HuH-7 (cell line): ENCODE measurements at regions not wholly inside any gene's neighbourhood (a gene's known extent, or its start where the extent isn't known, plus 50 kb on each side); places are given as distances from the start of the nearest gene placed in this dataset.
A peak's percentile ranks its signal among the peaks of the same experiment; 100 is the strongest.
"Not testable (repeated sequence)": the region's sequence is repeated elsewhere in the genome, so short reads cannot be mapped to it uniquely, and the experiment has no call there.

Source experiments
- DNase-seq: peaks from one replicate; pipeline ENCODE4 v3.0.0; 2011; ENCODE audit warnings: low spot score

DNA sequence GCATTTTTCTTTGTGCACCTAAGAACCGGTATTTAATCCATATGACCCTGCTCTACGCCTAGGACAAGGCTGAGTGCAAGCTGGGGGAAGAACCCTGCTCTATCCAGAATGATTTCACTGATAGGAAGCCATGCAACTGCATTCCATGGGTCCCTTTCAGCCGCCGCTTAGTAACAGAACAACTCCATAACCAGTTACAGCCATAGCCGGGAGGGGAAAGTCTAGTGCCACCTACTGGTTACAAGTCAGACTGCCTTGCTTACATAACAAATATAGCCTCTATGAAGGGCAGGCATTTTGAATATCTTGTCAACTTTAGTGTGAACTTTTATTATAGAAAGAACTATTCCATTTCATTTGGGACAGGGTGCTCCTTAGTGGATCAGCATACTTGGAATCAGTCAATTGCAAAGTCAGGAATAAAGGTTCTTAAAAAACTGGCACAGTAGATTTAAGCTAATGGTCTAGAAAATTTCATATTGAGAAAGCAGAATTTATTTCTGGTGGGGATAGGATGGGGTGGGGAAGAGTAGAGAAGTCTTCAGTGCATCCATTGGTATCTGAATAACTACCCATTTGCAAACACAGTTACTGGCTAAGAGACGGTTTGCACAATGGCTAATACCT is 521.7 kb downstream of the ADRA2A start:
- peak; percentile 46 for DNase-seq

DNA sequence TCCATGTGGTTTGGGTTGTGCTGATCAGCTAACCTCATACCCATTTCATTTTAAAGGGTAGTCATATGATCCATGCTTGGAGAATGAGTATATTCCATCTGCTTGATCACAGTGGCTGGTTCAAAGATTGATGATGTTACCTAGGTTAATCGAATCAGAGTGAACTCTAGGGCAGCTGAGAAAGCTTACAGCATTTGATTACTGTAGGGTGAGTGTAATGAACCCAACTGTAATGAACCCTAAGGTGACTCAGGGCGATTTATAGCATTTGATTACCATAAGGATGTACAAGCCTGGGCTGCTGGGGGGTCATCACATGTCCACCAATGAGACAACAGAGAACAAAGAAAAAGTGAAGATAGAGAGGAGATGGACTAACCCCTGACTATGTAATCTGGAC is 523.1 kb downstream of the ADRA2A start:
- no peak for DNase-seq

DNA sequence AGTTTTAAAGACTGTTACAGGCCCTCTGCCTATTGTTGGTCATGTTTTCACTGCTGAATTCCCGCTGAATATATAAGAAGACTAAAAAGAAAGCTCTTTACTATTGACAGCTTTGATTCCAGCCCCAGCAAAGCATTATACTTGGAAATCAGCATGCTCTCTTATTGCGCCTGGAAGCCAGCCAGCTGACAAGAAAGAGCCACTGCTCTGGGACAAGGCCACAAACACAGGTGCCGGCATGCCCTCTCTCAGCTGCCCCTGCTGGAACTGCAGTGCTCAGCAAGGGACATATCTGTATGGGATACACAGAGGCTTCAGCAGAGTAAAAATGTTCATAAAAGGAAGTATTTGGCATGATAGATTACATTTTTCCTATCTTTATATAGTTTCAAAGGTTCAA is 523.9 kb downstream of the ADRA2A start:
- no peak for DNase-seq

DNA sequence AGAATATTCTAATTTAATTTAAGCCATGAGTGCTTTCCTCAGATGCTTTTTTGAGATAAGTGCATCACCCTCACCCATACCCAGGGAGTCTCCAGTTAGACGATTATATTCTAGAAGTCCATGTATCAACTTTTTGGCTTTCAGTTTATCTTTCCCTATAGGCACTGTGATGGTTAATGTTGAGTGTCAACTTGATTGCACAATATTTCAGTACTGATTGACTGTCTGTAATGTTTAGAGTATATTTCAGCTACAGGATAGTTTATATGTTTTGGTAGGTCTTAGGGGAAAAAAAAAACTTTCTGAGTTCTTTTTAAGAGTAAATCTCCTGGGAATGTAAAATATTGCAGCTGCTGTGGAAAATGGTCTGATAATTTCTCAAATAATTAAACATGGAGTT is 535.4 kb downstream of the ADRA2A start:
- DNase-seq, result no peak

DNA sequence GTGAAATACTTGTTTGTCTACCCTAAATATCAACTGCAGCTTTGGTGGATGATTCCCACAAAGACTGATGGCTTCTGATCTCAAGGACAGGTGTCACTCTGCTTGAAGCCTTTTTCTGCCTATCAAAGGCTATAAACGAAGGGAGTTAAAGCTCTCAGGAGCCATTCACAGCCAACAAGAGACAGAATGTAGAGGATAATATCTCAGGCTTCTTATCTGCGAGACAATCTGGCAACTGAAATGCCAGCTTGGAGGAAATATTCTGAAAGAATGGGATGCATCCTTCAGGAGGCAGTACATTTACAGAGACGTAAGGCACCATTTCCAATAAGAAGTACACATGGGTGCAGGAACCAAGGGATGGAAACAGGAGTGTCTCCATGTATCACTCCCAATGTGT is 549.4 kb downstream of the GPAM start:
- DNase-seq, result no peak

DNA sequence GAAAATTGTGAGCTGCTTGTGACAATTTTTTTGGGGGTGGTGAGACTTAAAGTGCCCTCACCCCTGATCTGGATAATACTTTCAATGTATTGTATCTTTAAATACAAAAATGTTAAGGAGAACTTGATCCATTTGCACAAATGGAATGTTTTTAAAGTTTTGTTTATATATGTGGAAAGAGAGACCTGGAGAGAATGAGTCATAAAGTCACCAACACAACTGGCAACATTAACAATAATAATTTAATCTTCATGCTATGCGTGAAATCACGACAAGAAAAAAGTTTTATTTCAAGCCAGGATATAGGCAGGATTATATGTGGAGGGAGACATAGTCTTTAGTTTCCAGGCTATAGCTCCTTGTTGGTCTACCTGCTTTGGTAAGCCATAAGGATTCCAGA is 537.5 kb downstream of the GPAM start:
- DNase-seq, result no peak

DNA sequence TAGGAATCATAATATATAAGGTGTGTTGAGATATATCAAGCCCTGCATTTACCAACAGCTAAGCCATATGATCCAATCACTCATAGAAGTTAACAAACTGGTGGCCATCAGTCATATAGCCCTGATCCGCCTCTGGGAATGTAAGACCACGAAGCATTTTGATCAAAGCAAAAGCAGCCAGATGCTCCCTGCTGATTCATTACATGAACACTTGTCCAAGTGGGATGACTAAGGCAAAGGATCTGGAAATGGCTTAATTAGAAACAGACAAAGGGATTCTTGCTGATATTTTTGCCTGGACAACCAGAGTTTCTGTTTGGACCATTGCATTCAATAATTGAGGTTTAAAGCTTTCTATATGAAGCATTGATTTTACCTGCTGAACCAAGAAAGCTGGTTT is 535.5 kb downstream of the GPAM start:
- DNase-seq, result no peak

DNA sequence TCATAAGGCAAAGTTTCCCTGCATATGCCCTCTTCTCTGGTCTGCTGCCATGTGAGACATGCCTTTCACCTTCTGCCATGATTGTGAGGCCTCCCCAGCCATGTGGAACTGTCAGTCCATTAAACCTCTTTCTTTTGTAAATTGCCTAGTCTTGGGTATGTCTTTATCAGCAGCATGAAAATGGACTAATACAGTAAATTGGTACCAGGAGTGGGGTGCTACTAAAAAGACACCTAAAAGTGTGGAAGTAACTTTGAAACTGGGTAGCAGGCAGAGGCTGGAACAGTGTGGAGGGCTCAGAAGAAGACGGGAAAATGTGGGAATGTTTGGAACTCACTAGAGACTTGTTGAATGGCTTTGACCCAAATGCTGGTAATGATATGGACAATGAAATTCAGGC is 534.5 kb downstream of the GPAM start:
- DNase-seq, result not testable (repeated sequence)

DNA sequence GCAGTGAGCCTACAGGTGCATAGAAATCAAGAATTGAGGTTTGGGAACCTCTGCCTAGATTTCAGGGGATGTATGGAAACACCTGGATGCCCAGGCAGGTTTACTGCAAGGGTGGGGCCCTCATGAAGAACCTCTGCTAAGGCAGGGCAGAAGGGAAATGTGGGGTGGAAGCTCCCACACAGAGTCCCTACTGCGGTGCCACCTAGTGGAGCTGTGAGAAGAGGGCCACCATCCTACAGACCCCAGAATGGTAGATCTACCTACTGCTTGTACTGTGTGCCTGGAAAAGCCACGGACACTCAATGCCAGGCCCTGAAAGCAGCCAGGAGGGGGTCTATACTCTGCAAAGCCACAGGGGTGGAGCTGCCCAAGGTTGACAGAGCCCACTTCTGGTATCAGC is 533.5 kb downstream of the GPAM start:
- DNase-seq, result no peak

DNA sequence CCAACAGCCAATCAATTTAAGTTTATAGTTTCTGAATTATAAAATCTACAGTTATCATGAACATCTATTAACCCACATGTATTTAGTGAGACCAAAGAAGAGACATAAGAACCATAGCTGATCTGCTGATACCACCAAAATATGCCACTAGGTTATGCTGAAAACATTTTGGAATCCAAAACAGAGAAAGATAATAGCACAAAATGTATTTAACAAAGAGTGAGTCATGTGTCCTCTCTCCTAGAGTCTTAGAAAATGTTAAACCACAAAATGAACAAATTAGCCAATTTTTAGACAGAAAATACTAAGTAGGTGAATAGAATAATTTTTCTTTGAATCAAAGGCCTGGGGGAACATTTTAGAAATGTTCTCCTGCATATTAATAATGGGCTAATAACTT is 527.5 kb downstream of the GPAM start:
- DNase-seq, result no peak

DNA sequence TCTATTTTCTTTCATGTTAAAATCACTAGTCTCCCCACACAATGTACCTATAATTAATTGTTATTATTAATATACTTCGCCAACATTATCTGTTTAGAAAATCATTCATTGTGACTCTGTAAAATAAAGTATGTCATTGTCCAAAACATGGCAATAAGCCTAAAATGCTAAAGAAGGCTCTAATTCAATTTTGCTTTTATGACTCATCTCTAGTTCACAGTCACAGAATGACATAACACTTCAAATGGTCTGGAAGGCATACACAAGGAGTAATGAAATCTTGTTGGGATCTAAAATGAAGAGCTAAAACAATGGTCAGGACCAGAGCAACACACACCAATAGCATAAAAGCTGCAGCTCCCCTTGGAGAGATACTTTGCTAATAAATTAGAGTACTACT is 505.8 kb downstream of the GPAM start:
- DNase-seq, result no peak

DNA sequence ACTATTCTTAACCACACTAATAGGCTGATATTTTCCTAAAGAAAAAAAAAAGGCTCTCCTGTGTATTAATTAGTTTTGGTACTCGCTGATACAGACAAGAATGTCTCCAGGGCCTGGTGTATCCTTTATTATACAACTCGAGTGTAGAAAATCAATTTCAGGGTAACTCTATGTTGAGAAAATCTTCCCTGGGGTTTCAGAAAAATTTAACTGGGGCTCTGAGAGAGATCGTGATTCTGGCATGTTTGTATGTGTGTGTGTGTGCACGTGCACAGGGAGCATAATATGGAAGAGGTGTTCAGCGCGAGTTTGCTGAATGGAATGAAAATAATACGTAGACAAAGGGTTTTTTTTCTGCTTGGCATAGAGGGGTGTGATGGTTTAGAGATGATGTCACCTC is 496.8 kb downstream of the GPAM start:
- DNase-seq, result no peak

DNA sequence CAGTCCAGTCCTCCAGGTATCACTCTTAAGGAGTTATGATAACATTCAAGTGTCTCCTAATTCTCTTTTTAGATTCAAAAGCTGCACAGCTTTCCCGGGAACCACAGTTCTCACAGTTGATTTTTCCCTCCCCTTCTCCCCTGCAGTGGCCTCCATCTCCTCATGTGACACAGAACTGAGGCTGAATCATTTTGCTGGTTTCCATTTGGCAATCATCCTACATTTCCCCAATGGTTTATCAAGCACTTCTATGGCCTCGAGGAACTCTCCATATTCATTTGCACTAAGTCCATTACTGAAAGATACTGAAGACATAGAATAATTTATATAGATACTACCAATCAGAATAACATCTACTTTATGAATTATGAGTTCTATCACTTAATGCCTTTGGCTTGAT is 484.9 kb downstream of the GPAM start:
- no peak for DNase-seq

DNA sequence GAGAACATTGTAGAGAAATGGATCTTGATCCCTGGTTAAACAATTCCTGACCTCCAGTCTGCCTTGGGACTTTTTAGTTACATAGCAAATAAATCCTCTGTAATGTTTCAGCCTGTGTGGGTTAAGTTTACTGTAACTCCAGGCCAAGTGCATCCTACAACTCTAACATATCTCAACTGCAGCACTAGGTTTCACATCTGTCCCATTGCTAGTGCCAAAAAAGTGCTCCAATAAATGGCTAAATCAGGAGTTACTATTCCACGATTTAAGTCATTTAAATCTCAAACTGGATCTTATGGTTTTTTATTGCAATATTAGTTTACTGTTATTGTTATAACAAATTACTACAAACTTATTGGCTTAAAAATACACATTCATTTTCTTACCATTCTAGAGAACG is 479.6 kb downstream of the GPAM start:
- DNase-seq, result no peak

DNA sequence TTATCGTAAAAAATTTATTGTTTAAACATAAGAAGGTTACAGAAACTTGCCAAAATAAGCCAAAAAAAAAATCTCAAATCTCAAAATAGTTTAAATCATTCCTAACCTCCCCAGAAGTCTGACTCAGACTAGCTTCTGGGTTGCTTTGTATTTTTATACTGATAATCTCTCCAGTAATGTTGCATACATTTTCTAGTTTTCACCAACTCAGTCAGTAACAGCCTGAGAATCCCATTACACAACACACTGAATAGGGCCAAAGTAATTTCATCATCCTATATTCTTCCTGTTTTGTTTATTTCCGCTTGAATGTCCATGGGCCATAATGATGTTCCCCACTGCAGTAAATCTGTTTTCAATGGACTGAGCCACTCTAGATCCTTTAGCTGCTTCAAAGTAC is 478.5 kb downstream of the GPAM start:
- no peak for DNase-seq

DNA sequence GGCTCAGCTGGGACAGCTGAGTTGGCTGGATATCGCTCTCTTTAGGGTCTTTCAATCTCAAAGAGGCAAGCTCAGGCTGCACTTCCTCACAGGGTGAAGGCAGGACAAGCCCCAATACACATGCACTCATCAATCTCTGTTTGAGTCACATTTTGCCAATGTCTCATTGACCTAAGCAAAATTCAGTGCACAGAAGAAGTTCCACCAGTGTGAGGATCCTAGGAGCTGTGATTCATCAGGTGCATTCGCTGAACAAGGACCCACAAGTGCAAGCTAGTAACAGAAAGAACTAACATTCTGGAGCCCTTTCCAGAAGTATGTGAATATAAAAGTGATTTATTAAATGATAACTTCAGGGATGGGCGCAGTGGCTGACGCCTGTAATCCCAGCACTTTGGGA is 477.2 kb downstream of the GPAM start:
- no peak for DNase-seq

DNA sequence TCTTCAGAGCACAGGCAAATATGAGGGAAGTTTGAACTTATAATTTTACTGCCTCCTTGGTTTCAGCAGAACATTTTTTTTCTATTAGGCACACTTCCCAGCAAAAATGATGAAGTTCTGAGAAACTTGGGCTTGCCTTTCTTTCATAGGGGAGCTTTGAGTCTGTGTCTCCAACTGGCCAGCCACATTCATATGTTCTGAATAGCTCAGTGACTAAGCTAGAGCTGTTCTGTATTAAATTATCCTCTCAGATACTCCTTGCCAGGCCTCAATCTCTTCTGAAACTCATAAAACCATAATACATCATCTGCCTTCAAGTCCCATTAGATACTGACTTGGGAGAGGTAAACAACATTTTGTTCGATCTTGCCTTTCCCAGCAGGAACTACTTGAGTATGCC is 476.5 kb downstream of the GPAM start:
- no peak for DNase-seq

DNA sequence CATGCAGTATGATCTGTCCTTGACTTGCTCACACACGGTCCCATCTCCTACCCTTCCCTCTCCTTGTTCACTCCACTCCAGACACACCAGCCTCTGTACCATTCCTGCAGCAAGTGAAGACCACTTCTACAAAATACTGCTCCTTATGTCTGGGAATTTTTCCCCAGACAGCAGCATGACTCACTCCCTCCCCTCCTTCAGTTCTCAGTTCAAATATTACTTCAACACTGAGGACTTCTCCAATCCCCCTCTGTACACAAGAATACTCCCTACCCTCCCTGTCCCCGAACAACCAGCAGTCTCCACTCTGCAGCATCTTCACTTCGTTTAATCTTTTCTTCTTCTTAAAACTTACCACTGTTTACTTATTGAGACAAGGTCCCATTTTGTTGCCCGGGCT is 474.0 kb downstream of the GPAM start:
- DNase-seq, result no peak

DNA sequence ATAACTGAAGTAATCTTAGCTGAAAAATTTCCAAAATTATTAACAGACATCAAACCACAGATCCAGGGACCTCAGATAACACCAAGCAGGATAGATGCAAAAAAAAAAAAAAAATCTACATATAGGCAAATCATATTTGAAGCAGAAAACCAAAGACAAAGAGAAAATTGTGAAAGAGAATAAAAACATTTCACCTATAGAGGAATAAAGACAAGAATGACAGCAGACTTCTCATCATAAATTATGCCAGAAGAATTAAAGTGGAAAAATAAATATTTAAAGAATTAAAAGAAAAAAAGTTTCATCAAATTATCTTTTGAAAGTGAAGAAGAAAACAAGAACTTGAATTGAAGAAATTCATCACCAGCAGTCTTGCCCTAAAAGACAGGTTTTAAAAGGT is 467.5 kb downstream of the GPAM start:
- DNase-seq, result no peak

DNA sequence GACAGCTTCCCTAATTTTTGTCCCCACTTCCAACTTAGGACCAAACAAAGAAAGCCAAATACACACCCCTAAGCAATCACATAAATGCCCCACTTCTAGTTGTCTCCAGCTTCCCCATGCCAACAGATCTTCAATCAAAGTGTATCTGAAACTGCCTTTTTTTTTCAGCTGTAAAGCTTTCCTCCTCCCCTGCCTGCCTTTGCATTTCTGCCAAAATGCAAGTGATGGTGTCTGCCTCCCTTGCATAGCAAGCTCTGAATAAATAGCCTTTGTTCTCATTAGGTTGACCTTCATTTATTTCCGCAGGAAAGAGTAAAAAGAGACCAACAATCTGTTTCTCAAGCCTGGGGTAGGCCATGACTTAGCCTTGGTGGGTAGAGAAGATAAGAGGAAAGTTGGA is 459.4 kb downstream of the GPAM start:
- no peak for DNase-seq

DNA sequence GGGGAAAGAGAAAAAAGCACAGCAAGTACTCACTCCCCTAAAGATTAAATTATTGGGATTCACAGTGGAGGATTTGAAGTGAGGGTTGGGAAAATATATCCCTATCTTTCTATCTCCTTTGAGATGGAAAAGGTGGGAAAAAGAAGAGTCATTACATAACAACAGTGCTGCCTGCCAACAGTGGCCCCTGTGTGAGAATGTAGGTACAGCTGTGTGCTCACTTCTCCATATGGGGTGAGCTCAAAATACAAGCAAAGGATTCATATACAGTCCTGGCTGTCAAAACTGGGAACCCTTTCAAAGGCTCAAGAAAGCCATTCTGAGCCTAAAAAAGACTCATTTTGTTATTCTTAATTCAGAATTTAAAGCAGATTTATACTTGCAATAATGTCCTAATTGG is 458.5 kb downstream of the GPAM start:
- DNase-seq, result no peak

DNA sequence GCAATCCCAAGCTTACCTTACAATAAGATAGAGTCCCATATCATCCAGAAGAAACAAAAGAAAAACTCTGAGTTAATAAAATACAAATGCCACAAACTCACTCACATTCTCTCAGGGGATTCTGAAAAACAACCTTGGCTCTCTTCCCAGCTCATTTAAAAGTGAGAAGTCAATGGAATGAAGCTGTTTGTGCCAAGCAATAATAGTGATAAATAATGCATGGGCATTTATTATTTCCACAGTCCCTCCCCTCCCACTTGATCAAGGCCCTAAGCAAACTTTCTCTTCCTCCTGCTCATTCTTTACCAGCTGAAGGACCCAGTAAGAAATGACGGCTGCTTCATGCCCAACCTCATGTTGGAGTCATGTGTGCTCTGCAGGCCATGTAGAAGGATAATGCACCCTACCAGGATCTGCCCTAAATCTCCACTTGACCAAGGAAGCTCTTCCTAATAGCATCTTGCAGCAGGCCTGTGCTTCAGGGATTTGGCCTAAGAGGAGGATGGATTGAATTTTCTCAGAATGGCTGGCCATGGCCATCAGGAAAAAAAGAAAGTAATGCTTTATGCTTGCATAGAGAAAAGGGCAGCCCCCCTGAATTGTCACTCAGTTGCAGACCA is 451.3 kb downstream of the GPAM start:
- no peak for DNase-seq

DNA sequence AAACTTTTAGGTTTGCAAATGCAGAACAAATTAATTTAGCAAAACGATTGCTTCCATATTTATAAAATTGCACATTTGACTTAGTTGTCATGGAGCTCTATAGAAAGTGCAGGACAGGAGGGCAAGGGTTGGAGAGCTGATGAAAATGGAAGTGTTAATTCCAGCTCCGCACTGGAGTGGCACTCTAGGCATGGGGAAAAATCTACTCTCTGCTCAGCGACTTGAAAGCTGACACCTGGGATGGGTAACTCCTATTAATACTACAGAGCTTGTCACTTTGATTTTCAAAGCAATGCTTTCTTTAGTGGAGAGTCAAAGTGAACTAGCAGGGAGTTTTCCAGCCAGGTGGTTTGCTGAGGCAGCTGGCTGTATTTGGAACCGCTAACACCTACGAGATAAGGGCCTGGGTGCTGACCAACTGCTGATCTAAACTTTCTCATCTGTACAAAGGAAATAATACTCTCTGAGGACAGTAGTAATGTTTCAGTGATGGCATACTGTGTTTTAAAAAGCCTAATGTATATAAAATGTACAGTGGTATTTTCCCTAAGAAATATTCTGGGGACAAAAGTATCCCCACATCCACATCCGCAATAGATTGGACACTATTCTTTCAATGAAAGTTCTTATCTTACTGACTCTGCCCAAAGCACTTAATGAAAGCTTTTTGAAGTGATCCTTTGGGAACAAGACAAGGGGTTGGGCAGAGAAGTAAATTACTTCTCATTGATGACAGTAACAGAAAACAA is 444.3 kb downstream of the GPAM start:
- DNase-seq, result no peak

DNA sequence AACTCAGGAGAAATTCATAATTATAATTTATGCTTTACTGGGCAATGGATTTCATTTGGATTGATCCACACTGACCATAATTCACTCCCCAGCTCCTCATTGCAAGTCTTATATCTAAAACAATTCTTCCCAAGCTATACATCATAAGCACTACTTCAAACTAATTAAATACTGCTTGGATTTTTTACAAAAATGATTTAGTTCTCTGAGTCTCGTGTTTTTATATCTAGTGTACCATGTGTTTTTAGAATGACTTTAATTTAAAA is 443.8 kb downstream of the GPAM start:
- DNase-seq, result no peak
